GM21786 (cell line): ENCODE measurements at regions not wholly inside any gene's neighbourhood (a gene's known extent, or its start where the extent isn't known, plus 50 kb on each side); places are given as distances from the start of the nearest gene placed in this dataset.

ENCODE experiments used
- ATAC-seq: cut with Tn5 transposase; IDR thresholded peaks from one replicate; pipeline ENCODE4 v1.9.1; 2021; ENCODE audit not compliant: unreplicated experiment

GRCh38 chr13:31441800-31442510 is 242.2 kb downstream of the B3GLCT start:
- ATAC-seq = no peak

- ATAC-seq = no peak
Measured at GRCh38 chr13:31442571-31442970, 242.8 kb downstream of the B3GLCT start.

- no peak for ATAC-seq
Measured at GRCh38 chr13:31444266-31444856, 244.6 kb downstream of the B3GLCT start.

- no peak for ATAC-seq
Measured at GRCh38 chr13:31452525-31452924, 252.8 kb downstream of the B3GLCT start.

- no peak for ATAC-seq
Measured at GRCh38 chr13:31455581-31455980, 255.8 kb downstream of the B3GLCT start.

GRCh38 chr13:31456056-31456455 is 256.3 kb downstream of the B3GLCT start:
- no peak for ATAC-seq

- no peak for ATAC-seq
Measured at GRCh38 chr13:31460061-31460460, 260.3 kb downstream of the B3GLCT start.

- ATAC-seq = no peak
Measured at GRCh38 chr13:31461923-31462322, 262.1 kb downstream of the B3GLCT start.

GRCh38 chr13:31462766-31463165 is 263.0 kb downstream of the B3GLCT start:
- ATAC-seq = no peak

GRCh38 chr13:31468114-31468902 is 268.5 kb downstream of the B3GLCT start:
- no peak for ATAC-seq

- no peak for ATAC-seq
Measured at GRCh38 chr13:31469377-31469776, 269.6 kb downstream of the B3GLCT start.

GRCh38 chr13:31476266-31476665 is 263.1 kb upstream of the RXFP2 start:
- ATAC-seq = no peak

- ATAC-seq = no peak
Measured at GRCh38 chr13:31476753-31477152, 262.6 kb upstream of the RXFP2 start.

- ATAC-seq = no peak
Measured at GRCh38 chr13:31477961-31478360, 261.4 kb upstream of the RXFP2 start.

- no peak for ATAC-seq
Measured at GRCh38 chr13:31485183-31485582, 254.1 kb upstream of the RXFP2 start.

GRCh38 chr13:31485651-31486051 is 253.7 kb upstream of the RXFP2 start:
- no peak for ATAC-seq

GRCh38 chr13:31495336-31495735 is 244.0 kb upstream of the RXFP2 start:
- no peak for ATAC-seq

- ATAC-seq = no peak
Measured at GRCh38 chr13:31499274-31499673, 240.1 kb upstream of the RXFP2 start.

GRCh38 chr13:31503626-31504025 is 235.7 kb upstream of the RXFP2 start:
- no peak for ATAC-seq

GRCh38 chr13:31504918-31505317 is 234.4 kb upstream of the RXFP2 start:
- ATAC-seq = no peak

GRCh38 chr13:31512331-31512730 is 227.0 kb upstream of the RXFP2 start:
- no peak for ATAC-seq

GRCh38 chr13:31514932-31515331 is 224.4 kb upstream of the RXFP2 start:
- no peak for ATAC-seq
